Activated naive CD4-positive, alpha-beta T cell treated with Interleukin-2 at 50 U/mL for 16 hours (primary cell): ENCODE measurements at regions not wholly inside any gene's neighbourhood (a gene's known extent, or its start where the extent isn't known, plus 50 kb on each side); places are given as distances from the start of the nearest gene placed in this dataset.

Source experiments
- DNase-seq: peaks from one replicate; pipeline ENCODE4 v3.0.0-alpha.2; 2020

DNA sequence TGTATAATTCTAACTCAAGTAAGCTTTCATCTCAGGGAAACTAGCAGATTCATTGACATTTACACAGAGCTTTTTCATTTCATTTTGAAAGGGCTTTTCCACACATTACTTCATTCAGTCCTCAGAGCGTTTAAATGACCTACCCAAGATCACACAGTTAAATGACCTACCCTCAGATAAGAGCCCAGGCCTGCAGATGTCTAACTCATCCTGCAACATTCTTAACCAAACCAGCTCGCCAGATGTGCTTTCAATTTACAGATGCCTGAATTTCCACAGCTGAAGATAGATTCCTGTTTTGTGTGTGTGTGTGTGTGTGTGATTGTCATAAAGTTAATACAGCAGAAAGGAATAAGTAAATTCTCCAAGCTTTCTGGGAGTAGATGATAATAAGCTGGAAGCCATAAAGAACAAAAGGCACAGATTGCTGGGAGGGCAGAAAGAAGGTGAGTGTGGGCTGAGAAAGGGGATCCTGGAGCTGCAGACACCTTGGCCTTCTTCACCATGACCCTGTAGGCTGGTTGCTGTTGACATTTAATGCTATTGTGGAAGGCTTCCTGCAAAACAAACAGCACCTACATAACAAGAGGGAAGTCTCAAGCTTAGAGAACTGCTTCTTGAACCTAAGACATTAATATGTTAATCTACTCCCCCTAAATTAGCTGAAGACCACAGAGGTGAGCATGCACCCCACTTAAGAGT, 489.7 kb upstream of the CELF2 start:
- DNase-seq = no peak

DNA sequence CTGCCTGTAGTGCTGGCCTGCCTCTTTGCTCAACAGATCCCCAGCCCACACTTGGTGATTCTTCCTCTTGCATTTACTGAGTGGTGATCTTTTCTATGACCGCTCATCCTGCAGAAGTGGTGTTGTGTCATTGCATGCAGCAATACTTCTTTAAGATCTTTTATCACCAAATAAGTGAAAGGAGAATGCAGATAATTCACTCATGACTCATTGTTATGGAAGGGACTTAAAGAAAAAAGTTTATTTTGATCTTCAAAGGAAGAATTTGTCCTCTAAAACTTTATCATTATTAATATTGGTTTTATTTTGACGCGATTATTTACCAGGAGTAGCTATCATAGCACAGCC, 489.1 kb upstream of the CELF2 start:
- DNase-seq = no peak

DNA sequence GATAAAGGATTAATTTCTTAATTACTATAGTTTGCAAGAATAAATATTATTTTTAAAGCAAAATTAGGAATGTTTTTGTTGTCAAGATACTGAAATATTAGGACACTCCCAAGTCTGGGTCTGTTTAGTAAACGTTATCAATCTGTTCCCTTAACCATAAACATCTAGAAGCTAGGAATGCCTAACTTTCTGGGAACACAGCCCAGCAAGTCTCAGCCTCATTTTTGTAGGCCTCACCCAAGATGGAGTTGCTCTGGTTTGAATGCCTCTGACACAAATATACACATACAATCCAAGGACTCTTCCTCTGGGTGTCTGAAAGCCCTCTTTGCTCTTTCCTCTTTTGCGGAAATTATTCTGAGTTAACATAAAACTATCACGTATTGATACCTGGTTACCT, 487.4 kb upstream of the CELF2 start:
- DNase-seq = no peak

DNA sequence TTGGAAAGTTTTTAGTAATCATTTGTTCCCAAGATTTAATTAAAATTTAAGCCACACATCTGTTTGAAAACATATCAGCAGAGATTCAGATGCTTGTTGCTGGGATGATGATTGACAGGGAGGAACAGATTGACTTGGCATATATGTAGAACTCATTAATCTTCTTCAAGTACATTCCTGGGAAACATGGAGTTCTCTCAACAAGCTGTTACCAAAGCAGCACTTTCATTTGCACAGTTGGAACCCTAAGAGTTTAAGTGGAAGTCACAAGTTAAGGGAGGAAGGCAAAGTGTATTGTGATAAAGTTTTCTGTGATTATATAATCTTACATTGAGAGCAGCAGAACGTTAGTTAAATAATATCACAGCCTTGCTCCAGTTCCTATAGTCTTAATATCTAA, 485.4 kb upstream of the CELF2 start:
- no peak for DNase-seq

DNA sequence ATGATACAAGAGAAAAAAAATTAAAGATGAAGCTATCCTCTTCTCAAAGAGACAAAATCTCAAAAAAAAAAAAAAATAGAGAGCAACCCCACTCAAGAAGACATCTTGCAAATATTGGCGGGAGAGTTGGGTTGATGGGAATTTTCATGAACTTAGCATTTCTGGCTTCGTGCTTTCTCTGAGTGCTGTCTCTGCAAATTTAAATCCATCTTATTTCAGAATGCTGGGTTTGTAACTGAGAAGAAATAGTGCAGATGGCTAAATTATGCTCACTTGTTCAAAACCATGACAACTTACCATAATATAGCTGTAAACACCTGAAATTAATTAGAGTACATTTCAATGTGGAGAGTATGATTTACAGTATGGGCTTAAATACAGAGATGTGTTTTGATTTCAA, 484.8 kb upstream of the CELF2 start:
- no peak for DNase-seq

DNA sequence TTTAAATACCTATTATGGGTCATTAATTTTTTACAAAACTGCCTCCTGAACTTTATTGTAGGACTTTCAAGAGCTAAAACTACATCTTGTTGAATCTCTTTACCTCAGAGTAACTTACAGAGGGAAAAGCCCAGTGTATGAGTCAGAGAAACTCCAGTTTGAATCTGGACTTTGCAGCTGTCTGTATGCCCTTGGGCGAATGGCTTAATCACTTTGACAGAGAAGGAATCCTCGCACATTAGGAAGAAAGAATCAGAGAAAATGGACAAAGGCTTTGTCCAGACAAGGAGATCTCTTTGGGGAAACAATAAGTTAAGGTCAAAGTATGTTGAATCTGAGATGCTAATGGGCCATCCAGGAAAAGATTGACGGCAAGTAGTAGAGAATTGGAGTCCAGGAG, 484.2 kb upstream of the CELF2 start:
- no peak for DNase-seq

DNA sequence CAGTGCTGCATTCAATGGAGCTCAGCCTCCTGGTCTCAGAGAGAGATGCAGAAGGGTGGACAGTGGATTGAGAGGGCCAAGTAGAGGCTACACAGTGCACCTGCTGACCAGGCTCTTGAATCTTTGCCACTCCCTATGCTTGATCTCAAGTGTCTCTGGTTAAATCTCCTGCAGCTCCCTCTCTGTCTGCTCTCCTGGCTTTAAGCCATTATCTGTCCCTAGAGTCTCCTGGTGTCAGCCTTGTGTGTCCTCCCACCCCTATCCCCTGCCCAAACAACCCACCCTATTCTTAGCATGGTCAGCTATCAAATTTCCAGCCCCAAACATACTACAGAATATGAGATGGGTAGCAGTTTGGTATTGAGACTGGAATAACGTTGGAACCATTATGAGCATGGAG, 479.3 kb upstream of the CELF2 start:
- no peak for DNase-seq

DNA sequence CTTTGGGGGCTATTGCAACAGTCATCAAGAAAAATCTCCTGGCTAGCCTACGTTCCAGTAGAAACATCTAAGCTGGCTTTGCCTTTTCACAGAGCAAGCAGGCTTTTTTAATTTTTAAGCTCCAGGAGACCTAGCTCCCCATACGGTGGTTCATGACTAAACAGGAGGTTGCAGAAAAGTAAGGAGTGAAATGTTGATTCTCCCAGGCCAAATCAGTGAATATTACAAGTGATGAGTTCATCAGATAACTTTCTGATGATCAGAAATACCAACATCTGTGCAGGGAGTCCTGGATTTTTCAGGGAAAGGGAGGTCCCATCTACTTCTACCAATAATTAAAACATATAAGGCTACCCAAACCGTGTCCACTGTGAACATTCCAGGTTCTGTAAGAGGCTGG, 477.3 kb upstream of the CELF2 start:
- DNase-seq = no peak

DNA sequence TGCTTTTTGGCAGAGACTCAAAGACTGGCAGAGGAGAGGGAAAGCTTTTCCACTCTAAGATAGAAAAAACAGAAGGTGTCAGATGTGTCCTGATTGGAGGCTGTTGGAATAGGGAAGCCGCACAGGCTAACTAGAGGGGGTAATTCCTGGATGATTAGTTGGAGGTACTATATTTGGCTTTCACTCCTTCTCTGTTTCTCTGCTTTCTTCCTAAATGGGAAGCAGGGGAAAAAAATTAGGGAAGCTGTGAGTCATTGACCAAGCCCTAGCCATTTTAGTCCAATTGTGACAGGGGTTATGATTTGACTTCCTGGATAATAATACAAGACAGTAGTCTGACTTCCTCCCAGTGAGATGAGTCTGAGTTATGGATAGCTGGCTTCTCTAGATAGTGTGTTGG, 475.2 kb upstream of the CELF2 start:
- no peak for DNase-seq

DNA sequence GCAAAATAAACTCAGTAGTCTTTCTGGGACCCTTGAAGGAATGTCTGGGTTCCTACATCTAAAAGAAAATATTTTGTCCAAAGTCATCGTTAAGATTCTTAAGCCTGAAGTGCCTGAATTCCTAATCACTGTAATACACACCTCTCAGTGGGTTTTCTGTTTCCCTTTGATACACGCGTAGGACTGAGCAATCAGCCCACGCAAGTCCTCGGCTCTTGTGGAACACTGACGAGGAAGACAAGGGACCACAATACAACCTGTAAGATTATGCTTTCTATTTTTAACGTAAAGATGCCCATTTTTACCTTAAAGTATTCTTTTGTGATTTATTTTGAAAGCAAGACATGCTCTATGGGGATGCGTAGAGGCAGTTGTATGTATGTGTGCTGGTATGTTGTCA, 472.8 kb upstream of the CELF2 start:
- no peak for DNase-seq

DNA sequence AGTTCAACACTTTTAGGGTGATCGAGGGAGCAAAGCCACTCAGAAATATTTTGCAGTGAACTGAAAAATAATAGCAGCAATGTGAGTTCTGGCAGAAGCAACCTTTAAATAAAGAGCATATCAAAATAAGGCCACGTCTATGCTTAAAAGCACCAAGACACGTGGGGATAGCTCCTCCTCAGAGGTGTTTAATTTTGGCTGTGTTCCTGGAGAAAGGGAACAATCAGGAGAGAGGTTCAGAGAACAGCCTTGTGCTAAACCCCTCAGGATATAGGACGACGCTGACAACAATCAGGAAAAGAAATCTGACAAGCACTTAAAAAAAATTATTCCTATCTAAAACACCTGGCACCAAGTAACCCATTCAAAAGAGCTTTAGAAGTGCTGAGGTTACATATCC, 471.9 kb upstream of the CELF2 start:
- no peak for DNase-seq

DNA sequence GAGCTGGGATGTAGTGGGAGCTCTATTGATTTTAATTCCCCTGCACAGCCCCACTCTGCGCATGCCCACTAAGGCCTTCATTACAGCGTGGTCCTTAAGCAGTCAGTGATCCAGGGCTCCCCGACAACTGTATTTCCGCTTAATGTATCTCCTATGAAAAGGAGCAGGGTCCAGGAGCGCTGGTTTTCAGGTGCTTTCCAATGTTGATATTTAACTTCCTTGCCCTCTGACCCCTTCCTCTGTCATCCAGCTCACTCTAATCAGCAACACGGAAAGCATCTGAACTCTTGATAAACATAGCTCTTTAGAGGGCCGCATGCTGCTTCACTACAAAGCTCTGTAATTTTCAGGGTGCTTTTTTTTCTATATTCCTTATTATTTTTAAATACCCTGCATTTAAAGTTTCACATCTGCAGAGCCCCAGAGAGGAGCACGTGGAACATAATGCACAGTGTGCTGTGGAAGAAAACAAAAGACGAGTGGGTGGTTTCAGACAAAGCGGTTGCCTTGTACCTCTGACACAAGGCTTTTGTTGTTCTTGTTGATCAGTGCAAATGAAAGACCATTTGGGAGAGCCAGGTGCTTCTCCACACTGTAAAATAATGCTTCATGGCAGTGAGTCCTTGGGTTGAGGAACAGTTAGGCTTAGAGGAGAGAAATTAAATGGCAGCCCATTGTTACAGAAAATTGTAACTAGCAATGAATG, 465.9 kb upstream of the CELF2 start:
- no peak for DNase-seq

DNA sequence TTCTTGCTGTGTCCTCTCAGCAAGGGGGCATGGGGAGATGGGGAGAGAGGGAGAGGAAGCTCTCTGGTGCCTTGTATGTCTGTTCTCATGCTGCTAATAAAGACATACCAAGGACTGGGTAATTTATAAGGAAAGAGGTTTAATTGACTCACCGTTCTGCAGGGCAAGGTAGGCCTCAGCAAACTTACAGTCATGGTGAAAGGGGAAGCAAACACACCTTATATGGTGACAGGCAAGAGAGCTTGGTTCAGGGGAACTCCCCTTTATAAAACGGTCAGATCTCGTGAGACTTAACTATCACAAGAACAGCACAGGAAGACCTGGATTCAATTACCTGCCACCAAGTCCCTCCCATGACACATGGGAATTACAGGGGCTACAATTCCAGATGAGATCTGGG, 464.7 kb upstream of the CELF2 start:
- DNase-seq = no peak

DNA sequence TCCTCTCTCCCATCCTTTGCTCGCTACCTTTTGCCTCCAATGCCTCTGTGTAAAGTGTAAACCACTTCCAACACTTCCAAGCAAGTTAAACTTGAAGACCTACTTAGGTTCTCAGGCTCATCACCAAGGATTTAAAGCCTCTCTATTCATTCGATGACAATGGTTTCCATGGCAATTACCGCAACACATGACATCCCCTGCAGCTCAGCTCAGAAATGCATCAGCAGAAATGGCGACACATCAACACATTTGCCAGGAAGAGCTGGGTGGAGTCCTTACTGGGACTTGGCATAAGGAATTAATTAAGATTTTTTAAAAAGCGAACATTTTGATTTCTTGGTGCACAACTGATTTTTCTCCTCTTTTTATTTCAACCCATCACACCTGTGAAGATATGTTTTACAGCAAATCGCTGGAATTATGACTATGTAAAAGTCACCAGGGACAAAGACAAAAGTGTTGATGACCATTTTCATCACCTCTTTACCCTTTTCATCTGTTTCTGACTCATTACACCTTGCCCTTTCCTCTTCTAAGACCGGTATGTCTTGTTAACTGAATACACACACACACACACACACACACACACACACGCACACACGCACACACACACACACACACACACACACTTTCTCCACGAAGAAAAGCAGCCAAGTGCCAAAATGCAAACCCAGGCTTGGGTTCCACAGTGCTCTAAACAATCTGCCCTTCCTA, 453.4 kb upstream of the CELF2 start:
- no peak for DNase-seq

DNA sequence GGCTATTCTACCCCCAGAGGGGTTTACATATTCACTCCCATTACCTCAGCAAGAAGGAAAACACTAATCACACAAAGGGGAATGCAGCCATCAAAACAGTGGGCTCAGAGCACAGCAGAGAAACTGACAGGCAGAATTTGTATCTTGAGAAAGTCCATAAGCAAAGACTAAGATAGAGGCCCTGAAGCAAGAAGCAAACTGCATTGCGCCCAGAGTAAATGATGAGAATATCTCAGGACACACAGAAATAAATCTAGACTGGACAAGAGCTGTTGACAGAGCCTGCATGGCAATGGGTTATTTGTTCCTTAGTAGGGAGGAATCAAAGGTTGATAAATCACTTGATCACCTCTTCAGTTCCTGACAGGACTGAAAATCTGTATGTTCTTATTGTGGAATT, 440.7 kb upstream of the CELF2 start:
- no peak for DNase-seq

DNA sequence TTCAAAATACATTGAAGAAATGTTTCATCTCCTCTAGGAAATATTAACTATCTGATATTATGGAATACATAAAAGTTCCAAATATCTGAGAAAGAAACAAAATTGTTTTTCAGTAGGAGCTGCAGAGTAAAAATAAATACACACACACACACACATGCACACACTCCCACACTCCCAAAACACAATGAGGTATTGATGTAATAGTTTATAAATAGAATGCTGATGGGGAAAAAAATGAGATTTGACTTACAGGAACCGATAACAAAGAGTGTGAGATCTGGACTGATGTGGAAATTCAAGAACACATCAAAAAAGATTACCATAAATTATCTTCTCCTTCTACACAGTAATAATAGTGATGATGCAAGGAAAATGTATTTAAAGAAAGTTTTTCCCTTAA, 438.0 kb upstream of the CELF2 start:
- no peak for DNase-seq

DNA sequence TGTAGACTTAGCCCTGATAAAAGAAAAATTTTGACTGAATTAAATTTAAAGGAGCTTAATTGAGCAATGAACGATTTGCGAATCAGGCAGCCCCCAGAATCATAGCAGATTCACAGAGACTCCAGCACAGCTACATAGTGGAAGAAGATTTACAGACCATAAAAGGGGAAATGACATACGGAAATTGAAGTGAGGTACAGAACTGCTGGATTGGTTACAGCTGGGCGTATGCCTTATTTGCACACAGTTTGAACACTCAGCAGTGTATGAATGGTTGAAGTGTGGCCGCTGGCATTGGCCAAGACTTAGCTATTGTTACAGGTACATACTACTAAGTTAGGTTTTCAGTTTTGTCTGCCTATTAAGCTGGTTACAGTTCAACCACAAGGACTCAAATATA, 433.5 kb upstream of the CELF2 start:
- DNase-seq = no peak

DNA sequence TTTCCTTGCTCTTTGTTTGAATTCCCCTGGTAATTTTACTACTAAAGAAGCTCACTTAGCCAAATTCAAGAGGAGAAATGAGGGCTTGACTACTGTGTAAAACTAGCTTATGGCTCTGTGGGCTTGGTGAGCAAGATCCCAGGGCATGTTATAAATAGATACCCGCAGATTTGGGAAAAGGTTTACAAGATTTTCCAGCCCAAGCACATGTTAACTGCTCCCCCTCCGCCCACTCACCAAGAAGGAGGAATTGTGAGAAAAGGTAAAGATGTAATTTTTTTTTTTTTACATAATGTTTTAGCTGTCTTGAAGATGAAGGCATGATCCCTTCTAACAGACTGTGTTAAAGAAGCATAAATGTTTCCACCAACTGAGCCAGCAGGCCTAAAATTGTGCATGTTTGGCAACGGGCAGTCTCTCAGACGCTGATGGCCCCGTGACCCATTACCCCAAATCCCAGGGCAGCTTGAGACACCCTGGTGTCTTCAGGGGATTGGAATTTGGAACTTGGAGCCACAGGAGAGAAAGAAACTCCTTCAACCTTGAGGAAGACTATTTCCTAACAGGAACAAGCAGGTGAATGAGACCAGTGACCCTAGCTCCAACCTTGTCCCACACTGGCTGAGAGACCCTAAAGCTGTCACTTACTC, 429.8 kb upstream of the CELF2 start:
- DNase-seq = no peak

DNA sequence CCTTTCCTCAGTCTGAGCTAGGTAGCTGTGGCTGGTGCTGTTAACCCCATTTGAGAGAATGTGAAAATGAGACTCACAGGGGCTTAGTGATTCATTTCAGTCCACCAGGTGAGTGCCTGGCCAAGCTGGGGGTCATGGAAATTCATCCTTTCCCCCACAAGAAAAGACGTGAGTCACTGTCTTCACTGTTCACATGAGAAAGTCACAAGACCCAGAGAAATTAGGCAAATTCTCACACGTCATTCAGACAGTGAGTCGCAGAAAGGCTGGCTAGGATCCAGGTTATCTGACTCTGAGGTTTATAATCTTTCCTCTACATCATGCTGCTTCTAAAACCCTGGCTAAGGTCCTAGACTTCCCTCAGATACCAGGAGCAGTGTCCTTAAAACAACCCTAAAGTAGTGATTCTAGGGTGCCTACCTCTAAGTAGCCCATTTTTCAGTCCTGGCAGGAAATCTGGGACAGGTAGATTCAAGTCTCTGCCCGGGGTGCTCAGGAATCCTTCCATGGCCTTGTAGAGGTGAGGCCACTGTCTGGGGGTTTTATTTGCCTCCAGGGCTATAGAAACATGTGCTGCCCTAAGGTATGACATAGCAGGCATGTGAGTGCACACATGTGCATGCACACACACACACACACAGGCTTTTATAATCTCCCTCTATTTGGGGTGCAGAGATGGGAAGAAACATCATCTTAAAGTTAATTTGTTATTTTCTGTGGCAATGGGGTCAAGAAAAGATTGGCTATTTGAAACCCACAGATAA, 427.9 kb upstream of the CELF2 start:
- no peak for DNase-seq

DNA sequence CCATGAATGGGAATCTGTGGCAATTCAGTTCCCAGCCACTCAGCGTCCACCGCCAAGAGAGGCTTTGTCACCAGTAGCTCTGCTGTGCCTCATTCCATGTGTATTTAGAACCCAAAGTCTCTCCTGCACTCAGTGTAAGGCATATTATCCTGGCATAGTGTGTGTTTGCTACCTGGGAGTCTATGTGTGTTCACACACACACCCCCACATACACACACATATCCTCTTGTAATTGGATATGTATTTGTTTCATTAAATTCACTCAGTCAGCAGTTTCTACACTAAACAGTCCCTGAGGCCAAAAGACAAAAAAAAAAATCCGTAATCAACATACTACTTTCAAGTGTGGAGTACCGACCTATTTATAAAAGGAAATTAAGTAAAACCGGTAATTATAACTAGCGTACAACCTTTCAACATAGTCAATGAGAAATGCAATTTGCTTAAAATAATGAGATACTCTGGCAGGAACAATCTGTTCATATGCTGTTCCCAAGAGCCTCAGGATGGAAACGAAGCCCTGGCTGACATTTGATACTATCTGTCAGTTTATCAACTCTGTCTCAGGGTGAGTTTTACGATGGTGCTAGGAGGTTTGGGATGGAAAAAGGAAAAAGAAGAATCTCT, 425.8 kb upstream of the CELF2 start:
- no peak for DNase-seq

DNA sequence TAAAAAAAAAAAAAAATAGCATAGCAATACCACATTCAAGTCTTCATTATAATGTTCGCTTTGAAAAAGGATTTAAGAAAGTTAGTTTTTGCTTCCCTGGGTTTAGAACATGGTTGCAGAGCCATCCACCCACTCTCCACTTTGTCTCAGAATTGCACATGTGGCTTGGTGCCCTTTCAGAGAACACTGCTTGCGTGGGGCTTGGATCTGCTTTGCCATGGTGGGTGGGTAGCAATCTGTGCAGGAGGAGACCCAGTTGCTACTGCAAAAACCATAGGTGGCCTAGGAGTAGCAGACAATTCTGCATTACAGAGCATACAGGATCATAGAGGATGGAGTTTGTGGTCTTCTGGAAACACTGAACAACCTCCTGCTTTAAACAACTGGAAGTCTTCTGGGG, 421.4 kb upstream of the CELF2 start:
- no peak for DNase-seq

DNA sequence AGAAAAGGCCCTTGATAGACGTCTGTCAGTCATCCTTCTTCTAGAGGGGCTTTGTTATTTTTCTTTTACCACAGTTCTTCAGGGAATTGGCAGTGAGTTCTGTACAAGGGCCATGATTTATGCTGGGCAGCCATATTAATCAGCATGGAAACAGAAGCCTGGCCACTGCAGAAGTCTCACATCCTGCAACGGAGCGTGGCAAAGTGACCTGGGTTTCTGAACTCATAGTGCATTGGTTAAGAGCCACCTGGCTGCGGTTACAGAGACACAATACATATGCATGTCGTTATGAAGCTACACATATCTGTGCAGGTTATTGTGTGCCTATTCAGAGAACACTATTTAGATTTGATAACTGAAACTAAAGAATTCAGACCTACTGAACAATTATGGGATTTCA, 419.4 kb upstream of the CELF2 start:
- no peak for DNase-seq

DNA sequence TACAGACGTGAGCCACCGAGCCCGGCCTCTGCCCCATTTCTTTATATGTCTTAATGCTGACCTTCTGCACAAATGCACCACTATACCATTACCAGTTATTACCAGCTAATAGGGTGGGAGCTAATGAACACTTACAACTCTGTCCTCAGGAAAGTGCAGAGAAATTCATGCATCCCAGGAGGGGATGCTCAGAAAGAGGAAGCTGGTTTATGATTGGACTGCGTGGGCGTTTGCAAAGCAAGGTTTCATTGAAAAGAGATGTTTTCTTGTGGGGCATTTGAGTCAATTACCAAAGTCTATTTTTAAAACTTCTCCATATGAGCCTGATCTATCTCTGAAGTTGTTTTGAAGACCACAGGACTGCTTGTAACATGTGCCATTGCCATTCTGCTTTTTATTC, 417.7 kb upstream of the CELF2 start:
- no peak for DNase-seq
